GM18907 (cell line): ENCODE measurements at regions not wholly inside any gene's neighbourhood (a gene's known extent, or its start where the extent isn't known, plus 50 kb on each side); places are given as distances from the start of the nearest gene placed in this dataset.

Experiments used
- ATAC-seq: cut with Tn5 transposase; IDR thresholded peaks from one replicate; pipeline ENCODE4 v1.9.1; 2021; ENCODE audit warnings: mild to moderate bottlenecking, moderate library complexity; ENCODE audit not compliant: unreplicated experiment

DNA sequence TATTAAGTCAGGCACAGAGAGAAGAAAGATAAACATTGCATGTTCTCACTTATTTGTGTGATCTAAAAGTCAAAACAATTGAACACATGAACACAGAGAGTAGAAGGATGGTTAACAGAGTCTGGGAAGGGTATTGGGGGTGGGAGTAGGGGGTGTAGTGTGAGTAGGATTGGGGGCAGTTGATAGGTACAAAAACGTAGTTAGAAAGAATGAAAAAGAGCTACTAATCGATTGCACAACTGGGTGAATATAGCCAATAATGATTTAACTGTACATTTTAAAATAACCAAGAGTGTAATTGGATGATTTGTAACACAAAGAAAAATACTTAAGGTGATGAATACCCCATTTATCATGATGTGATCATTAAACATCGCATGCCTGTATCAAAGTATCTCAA, 333.3 kb downstream of the HAO1 start:
- no peak for ATAC-seq

DNA sequence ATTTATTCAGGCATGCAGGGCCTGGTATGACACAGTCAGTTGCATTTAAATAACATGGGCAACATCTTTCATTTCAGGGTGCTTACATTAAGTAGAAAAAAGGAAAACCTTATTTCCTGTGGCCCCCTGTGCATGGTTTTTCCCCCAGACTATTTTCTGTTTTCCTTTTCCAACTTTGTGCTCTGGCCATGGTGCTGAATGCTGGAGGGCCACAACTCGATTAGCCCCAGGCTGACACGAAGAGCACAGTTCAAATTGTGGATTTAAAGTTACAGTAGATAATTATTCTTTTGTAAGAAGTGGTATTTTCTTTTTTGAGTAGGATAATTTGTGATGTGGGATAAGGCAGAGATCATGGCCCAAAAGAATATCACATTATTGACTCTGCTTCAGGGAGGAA, 332.0 kb downstream of the HAO1 start:
- ATAC-seq = no peak

DNA sequence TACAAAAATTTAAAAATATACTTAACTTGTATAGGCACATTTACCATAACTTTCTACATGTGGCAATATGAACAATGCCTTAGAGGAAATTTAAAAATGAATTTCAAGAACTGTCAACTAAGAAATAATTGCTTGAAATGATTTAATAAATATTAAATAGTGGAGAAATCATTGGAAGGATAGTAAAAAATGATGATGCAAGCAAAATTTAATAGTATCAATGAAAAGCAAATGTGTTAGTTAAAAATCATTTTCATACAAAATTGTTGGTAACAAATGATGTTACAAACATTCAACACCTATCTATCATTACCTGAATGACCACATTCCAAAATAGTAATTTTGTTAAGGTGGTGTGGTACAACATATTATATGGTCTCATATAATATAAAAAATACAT, 331.0 kb downstream of the HAO1 start:
- no peak for ATAC-seq

DNA sequence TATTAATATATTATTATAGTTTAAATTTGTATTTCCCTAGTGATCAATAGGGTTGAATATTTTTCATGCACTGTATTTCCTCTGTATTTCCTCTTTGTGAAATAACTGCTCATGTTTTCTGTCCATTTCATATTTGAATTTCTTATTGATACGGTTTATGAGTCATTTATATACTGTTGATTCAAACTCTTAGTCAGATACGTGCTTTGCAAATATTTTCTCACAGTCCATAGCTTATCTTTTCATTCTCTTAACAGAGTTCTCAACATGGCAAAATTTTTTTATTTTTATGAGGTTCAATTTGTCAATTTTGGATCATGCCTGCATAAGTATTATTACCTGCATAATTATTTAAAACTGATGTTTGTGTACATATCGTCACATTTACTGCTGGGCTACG, 329.6 kb downstream of the HAO1 start:
- ATAC-seq = no peak

DNA sequence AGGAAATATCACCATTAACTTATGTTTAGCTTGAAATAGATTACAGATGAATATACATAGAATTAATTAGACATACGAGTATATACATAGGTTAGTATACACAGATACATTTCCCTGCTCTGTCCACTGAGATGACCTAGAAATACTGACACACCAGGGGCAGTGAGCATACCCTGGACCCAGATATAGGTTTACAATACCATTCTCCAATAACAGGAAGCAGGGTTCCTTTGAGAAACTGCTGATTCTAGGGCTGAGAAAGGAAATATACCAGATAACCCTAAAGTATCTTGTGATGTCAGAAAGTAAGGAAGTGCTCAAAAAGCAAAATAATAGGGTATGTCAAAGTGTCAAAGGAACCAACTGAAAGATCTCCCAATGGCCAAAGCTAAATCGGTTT, 322.5 kb downstream of the HAO1 start:
- no peak for ATAC-seq

DNA sequence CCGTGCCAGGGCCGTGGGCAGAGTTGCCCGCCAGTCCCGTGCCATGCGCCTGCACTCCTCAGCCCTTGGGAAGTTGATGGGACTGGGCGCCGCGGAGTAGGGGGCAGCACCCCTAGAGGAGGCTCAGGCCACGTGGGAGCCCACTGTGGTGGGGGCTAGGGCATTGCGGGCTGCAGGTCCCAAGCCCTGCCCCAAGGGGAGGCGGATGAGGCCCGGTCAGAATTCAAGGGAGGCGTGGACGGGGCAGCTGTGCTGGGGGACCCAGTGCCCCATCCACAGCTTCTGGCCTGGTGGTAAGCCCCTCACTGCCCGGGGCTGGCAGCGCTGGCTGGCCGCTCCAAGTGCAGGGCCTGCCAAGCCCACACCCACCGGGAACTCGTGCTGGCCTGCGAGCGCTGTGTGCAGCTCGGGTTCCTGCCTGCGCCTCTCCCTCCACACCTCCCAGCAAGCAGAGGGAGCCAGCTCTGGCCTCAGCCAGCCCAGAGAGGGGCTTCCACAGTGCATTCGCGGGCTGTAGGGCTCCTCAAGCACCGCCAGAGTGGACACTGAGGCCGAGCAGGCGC, 317.8 kb downstream of the HAO1 start:
- no peak for ATAC-seq

DNA sequence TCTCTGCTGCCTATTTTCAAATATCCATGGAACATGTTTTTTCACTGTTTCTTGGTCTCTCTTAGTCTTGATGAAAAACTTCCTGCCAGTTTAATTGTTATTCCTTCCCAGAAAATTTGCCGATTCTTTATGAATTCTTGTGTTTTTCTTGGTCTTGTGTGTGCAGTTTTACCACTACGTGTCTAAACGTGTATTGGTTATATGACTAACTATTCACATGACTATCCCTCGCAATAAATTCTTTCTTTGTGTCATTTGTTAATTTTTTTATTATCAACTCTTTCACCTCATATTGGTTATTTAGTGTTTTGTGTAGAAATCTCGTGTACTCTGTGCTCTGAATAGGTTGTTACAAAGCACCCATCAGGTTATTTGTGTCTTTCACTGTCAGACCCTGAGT, 315.4 kb downstream of the HAO1 start:
- ATAC-seq = no peak

DNA sequence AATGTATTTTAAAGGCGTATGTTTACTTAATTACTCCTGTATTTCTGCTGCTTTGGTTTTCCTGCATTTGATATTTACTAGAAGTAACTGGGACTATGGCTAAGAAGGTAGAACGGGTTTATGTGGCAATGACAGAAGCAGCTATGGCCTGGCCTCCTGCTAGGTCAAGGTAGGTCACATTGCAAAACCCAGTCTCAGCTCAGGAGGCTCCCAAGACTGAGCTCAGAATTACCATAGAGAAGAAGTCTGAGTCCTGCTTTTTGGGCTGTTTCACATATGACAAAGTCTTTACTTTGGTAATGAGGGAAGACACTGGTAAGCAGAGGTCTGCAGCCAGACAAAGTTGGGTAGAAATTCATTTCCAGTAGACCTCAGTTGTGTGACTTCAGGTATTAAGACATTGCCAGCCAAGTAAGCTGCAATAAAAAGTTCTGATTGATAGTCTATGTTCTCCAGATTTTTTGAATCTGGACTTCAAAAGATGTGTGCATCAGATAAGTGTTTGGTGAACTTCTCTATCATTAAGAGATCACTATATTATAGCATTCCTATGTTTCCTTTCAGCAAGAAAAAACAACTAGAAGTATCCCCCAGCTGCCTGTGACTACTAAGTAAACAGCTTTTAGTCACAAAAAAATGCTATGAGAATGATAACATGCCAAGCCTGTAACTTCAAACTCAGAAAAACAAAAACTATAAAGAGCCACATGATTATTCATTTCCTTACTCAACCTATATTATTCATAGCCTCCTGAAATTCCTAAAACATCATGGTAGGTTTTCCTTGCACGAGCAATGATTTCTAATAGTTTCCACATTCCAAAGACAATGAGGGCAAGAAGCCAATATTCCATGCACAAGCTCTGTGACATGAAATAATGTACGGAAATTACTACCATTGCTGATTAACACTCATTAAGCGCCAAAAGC, 312.3 kb downstream of the HAO1 start:
- ATAC-seq = no peak

DNA sequence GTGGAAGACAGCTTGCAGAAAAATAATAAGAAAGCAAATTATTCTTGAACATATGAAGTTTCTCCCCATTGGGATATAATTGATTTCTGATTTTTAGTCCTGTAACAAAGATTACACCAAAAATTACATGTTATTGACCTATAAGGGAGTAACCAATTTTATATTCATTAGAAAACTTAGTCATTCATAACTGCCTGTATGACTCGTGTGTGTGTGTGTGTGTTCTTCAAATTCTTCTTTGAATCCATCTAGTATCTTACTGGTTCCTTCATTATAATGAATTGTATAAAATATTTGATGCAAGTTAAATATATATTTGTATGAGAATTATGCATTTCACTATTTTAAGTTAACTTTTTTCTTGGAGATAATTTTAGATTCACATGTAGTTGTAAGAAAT, 310.4 kb downstream of the HAO1 start:
- no peak for ATAC-seq

DNA sequence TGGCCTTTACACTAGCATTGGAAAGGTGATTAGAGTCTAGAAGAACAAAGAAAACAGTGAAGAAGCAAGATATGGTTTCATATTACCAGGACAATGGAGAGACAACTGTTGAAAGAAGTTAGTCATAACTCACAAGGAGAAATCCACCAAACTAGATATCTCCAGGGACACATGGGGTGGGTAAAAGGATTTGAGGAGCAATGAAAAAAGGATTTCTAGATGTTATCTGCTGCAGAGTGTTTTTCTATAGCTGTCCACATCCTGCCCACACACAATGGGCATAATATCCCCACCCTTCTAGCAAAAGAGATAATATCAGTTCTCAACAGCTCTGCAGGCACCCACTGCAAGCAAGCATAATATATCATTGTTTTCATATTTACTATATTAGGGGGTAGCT, 303.1 kb downstream of the HAO1 start:
- no peak for ATAC-seq

DNA sequence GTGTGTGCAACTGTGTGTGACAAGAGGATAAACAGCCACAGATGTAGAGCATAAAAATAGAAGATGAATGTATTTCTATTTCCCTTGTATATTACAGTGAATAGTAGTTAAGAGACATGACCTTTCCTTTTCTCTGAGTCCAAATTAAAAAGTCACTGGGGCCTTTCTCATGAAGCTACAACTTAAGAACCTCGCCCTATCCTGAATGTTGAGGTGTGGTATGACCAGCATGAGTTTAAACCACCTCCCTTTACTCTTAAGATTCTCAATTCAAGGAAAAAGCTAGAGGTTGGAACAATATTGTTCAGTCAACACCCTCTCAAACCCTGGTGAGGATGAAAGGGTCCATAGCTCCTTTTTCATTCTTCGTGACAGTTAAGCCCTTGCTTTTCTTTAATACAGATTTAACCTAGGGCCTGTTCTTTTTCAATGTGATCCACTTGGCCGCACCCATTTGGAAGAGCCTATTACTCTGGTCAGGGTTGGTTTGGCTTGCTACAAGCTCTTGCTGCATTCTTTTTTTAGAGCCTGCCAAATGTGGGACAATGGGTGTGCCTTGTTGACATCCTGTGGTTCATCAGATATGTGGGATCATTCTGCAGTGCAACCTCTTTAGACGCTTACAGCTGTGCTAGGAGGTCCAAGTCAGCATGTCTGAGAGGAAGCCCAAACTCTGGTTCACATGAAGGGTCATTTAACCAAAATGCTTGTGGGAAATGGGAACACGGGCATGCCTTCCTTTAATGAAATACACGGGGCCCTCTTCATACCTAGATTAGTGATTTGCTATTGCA, 290.0 kb downstream of the HAO1 start:
- ATAC-seq = no peak

DNA sequence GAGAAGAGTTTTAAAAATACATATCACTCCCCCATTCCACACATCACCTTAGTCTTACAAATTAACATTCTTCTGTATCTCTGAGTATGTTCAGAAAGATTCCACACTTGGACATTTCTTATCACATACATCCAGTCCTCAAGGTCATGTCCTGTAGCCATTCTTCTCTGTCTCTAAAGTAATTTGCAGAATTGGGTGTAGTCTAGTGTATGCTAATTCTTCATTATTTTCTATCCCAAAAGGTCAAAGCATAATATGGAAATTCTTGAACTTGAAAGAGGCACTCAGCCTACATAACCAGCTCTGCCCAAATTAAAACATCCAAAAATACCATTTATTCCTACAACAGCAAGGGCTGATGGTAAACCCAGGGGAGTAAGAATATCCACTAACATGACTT, 286.0 kb downstream of the HAO1 start:
- ATAC-seq = no peak

DNA sequence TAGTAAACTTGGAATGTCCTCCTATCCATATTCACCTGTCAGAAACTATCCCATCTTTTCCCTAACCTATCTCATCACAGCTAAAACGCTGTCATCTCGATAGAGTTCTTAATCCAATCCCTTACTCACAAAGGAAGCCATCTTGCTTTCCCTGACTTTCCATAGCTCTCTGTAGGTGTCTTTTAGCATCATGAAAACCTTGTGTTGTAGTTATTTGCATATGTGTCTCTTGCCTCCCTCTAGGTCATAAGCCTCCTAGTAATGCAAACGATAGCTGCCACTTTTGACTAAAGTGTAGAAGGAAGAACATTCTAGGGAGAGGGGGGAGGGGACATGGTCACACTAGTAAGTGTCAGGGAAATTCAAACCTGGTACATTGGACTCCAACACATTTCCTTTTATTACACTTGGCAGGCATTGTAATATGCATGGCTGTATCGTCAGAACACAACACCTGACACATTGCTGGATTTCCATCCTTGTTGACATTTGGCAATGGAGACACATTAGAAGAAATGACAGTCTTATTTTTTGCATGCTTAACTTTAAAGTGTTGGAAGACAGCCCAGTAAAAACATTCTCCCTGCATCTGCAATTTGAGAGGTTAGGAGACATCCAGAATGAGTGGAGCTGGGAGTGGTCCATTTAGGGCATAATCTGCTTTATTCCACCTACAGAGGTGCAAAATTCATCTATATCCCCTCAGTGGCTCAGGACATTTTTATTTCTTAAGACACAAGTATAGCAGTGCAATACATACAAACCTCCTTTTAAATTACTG, 283.4 kb downstream of the HAO1 start:
- no peak for ATAC-seq

DNA sequence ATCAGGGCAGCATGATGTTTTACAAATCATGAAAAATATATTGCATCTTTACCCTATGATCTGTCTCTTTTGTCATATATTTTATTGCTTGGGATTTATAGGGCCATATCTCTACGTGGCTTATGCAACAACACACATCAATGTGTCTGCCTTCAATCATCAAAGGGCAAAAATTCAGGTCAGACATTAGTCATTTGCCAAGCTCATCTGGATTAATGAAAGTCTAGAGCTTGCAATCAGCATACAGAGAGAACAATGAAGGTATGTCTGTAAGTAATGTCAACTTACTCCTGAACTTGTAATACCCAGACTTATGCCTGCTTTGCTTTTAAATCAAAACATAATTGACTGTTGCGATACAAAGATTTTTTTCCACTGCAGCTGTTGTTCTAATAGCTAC, 282.7 kb downstream of the HAO1 start:
- no peak for ATAC-seq

DNA sequence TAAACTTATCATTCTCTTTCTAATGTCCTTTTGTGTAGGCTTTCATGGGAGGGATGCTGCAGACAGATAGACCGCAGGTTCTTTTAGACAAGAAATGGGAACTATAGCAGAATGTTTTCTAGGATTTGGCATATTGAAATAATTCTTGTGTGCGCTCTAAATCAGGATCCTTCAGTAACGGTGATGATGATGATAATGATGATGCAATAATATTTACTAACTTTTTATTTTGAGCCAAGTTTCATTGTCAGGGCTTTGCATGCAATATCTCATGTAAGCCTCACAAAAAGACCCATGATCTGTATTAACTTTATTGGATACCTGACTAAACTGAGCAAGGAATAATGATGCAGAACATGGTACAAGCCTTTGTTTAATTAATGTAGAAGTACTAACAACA, 280.1 kb downstream of the HAO1 start:
- no peak for ATAC-seq

DNA sequence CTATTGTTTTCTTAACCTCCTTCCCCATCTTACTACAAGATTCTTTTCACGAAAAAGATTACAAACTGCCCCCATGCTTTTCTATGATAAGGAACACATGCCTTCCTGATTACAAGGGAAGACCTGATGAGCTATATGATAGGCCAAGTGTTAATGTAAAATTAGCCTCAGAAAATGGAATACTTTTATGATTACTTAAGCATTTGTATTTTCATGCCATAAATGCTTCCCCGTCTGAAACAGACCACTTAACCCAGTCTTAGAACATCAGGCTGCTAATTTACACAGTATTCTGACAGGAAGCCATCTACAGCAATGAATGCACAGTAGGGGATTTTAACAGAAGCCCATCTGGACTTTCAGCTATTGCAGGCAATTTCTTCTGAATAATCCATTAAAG, 274.9 kb downstream of the HAO1 start:
- no peak for ATAC-seq

DNA sequence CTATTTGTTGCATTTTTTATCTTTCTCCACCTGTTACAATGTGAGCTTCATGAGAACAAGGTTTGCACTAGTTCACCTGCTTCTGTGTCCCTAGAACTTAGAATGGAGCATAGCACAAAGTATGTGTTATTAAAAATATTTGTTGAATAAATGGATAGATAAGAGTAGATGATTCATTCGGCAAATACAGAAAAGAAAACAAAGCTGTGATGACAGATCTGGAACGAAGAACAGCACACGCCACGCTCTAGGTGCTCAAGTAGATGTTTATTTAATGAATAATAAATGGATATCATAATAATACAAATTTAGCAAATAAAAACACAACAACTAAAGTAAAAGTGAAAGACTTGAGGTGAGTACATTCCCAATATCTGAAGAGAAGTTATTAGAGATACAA, 273.1 kb downstream of the HAO1 start:
- ATAC-seq = no peak

DNA sequence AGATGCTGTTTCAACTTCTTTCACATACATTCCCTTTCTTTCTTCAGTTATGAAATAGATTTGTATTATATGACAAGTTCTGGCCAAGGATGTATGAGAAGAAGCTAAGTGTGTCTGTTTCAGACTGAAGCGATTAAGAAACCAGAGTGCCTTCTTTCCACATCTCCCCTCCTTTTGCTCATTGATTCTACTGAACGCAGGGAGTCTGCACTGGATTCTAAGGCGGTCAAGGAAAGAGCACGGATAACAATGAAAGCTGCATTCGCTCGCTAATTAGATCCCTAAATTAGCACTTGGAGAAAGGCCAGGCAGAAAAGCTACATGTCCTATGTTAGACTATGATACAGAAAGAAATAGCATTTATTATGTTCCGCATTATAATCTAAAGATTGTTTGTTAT, 267.7 kb downstream of the HAO1 start:
- ATAC-seq = no peak

DNA sequence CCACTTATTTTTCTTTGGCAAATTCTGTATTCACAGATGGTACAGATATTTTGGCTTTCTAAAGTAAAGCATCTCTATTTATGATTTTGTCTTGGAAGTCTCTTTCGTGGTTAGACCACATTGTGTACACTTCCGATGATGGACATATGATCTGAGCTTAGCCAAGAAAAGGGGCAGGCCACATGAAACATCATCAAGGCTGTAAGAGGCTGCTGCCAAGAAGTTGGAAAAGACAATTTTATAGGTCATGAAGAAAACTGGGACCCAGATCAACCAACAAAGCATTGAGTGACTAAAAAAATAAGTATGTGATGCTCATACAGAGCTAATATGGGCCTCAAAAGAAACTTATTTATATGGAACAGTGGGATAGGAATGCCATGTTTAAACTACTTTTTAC, 266.4 kb downstream of the HAO1 start:
- no peak for ATAC-seq

DNA sequence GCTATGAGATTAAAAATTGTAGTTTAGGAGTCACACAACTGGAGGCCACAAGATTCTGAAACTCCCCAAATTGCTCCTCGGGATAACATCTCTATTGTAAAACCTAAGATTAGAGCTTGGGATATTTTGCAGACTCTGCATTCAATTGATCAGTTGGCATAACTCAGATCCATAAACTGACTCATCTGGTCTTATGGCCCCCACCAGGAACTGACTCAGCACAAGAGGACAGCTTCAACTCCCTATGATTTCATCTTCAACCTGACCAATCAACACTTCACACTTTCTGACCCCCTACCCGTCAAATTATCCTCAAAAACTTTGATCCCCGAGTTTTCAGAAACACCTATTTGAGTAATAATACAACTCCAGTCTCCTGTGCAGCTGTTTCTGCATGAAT, 257.3 kb downstream of the HAO1 start:
- ATAC-seq = no peak

DNA sequence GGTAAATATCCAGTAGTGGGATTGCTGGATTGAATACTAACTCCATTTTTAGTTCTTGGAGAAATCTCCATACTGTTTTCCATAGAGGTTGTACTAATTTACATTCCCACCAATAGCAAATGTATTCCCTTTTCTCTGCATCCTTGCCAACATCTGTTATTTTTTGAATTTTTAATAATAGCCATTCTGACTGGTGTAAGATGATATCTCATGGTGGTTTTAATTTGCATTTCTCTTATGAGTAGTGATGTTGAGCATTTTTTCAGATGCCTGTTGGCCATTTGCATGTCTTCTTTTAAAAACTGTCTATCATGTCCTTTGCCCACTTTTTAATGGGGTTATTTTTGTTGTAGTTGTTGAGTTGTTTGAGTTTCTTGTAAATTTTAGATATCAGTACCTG, 253.2 kb downstream of the HAO1 start:
- no peak for ATAC-seq
